K562 (cell line): ENCODE measurements at regions not wholly inside any gene's neighbourhood (a gene's known extent, or its start where the extent isn't known, plus 50 kb on each side); places are given as distances from the start of the nearest gene placed in this dataset.

ENCODE experiments used
- ATAC-seq: fragments of 200-7000 bp; cut with Tn5 transposase; 3 replicates; pipeline ENCODE4 v1.9.1; 2020; ENCODE audit warnings: moderate library complexity
- BruUV-seq: library from RNA; stranded (reverse); fragments of 400-500 nt; replicated peaks from 2 replicates; lab custom pipeline; 2021; lab: Mats Ljungman, UMichigan
- CTCF ChIA-PET: fragments of 300-600 bp; formaldehyde crosslinking; extraction: SDS; loops from one replicate; lab custom pipeline; 2021; ENCODE audit warnings: low intra/inter-chr PET ratio; lab: Yijun Ruan, JAX
- POLR2A ChIA-PET: fragments of 300-600, 350-650 bp; sonication (Branson Sonifier 250); formaldehyde crosslinking; extraction: SDS; loops from one replicate; lab custom pipeline; 2021; ENCODE audit warnings: antibody characterized with exemption, inconsistent platforms; lab: Yijun Ruan, JAX
- DNase-seq, 4 experiments: peaks; one replicate each; pipeline versions ENCODE4 v3.0.0 to v3.0.0-alpha.2; 2011 to 2018; ENCODE audit warnings: low spot score in 3 of 4, mixed read lengths in 3 of 4; ENCODE audit errors: extremely low read depth in 1 of 4
- FAIRE-seq: peaks from 2 replicates; lab custom pipeline; 2011; peaks lifted over from hg19 to GRCh38; lab: Jason Lieb, UNC
- H2AFZ ChIP-seq: 2 replicates; pipeline ENCODE4 v1.6.0; 2011; ENCODE audit warnings: low read depth, low read length, control low read depth, inconsistent platforms
- H3K27ac ChIP-seq: fragments of 200-600 bp; 3 replicates; pipeline ENCODE4 v1.8.0; 2011; ENCODE audit warnings: low read depth, mild to moderate bottlenecking, control low read depth, inconsistent platforms, low read length, moderate library complexity, mixed read lengths; ENCODE audit errors: extremely low read depth
- H3K27me3 ChIP-seq, 2 experiments: fragments of 300-600 bp in 1 of 2; 2 replicates in 1 of 2; 3 replicates in 1 of 2; pipeline versions ENCODE4 v1.6.0 to v1.8.0; 2011; ENCODE audit warnings: inconsistent platforms in 2 of 2, low read length in 2 of 2, mild to moderate bottlenecking in 1 of 2, mixed read lengths in 1 of 2, moderate library complexity in 1 of 2; ENCODE audit not compliant: control insufficient read depth in 2 of 2, insufficient read depth in 2 of 2
- H3K36me3 ChIP-seq: fragments of 300-600 bp; 3 replicates; pipeline ENCODE4 v1.8.0; 2011; ENCODE audit warnings: mild to moderate bottlenecking, low read length, inconsistent platforms; ENCODE audit not compliant: control insufficient read depth, insufficient read depth
- H3K4me1 ChIP-seq, 2 experiments: fragments of 200-600 bp in 1 of 2; replicated peaks in 1 of 2; 2 replicates in 1 of 2; 3 replicates in 1 of 2; pipeline versions ENCODE4 v1.5.1 to v1.8.0; 2011; ENCODE audit warnings: inconsistent platforms in 2 of 2, low read length in 2 of 2, mild to moderate bottlenecking in 1 of 2, mixed read lengths in 1 of 2, moderate library complexity in 1 of 2; ENCODE audit not compliant: control insufficient read depth in 2 of 2, insufficient read depth in 2 of 2
- H3K4me2 ChIP-seq: 2 replicates; pipeline ENCODE4 v1.6.1; 2011; ENCODE audit warnings: low read length, control low read depth, inconsistent platforms, mixed read lengths; ENCODE audit not compliant: insufficient read depth
- H3K4me3 ChIP-seq: fragments of 200-600 bp; sonication (generic), shearing (Covaris generic); 2 replicates; pipeline ENCODE4 v1.5.1; 2016; ENCODE audit warnings: control low read depth, inconsistent platforms
- H3K79me2 ChIP-seq: fragments of 200-600 bp; 3 replicates; pipeline ENCODE4 v1.8.0; 2011; ENCODE audit warnings: low read length, inconsistent platforms; ENCODE audit not compliant: control insufficient read depth, insufficient read depth
- H3K9ac ChIP-seq, 2 experiments: 2 replicates each; pipeline versions ENCODE4 v1.6.0 to v1.6.1; 2011; ENCODE audit warnings: low read depth in 2 of 2, low read length in 2 of 2, control low read depth in 1 of 2, inconsistent platforms in 1 of 2, mild to moderate bottlenecking in 1 of 2, mixed read lengths in 1 of 2; ENCODE audit not compliant: insufficient read depth in 1 of 2
- H3K9me1 ChIP-seq: one replicate; pipeline ENCODE4 v1.6.0; 2011; ENCODE audit warnings: inconsistent platforms, mild to moderate bottlenecking, low read length, moderate library complexity; ENCODE audit not compliant: control insufficient read depth, insufficient read depth
- H3K9me3 ChIP-seq: replicated peaks from 2 replicates; pipeline ENCODE4 v1.5.1; 2011; ENCODE audit warnings: low read depth, low read length, inconsistent platforms; ENCODE audit not compliant: control insufficient read depth, insufficient read depth
- H4K20me1 ChIP-seq: replicated peaks from 2 replicates; pipeline ENCODE4 v1.6.1; 2011; ENCODE audit warnings: low read length, inconsistent platforms, mixed read lengths; ENCODE audit not compliant: control insufficient read depth, insufficient read depth
- CREM ChIP-seq: IDR thresholded peaks from 2 replicates; pipeline ENCODE4 v1.6.1; 2014; ENCODE audit warnings: antibody characterized with exemption, low read depth
- E2F3 ChIP-seq: fragments of 250-450 bp; sonication (Bioruptor Pico); IDR thresholded peaks from 2 replicates; pipeline ENCODE4 v1.4.0; 2020; ENCODE audit warnings: mild to moderate bottlenecking
- ELF4 ChIP-seq: fragments of 450-650 bp; formaldehyde crosslinking; IDR thresholded peaks from 2 replicates; pipeline ENCODE4 v1.4.0; 2022; ENCODE audit warnings: missing genetic modification characterization
- MXD1 ChIP-seq: fragments of 250-450 bp; sonication (Bioruptor Pico); IDR thresholded peaks from 2 replicates; pipeline ENCODE4 v1.8.0; 2021; ENCODE audit warnings: borderline replicate concordance, mild to moderate bottlenecking, moderate library complexity; ENCODE audit not compliant: poor library complexity, severe bottlenecking
- NFE2 ChIP-seq: IDR thresholded peaks from 2 replicates; pipeline ENCODE4 v1.6.1; 2014; ENCODE audit warnings: antibody characterized with exemption, low read depth
- PURB ChIP-seq: sonication (generic); formaldehyde crosslinking; IDR thresholded peaks from 2 replicates; pipeline ENCODE4 v1.9.0; 2021; ENCODE audit warnings: low read depth, mild to moderate bottlenecking, missing genetic modification reagents
- RAD51 ChIP-seq: fragments of 450-650 bp; IDR thresholded peaks from 2 replicates; pipeline ENCODE4 v1.7.1; 2016; ENCODE audit warnings: low read depth, mild to moderate bottlenecking, borderline replicate concordance
- SRSF1 ChIP-seq: fragments of 200-400 bp; formaldehyde crosslinking; IDR thresholded peaks from 2 replicates; pipeline ENCODE4 v1.6.1; 2017; ENCODE audit warnings: mild to moderate bottlenecking, low read depth, low read length, moderate library complexity
- ZBTB26 ChIP-seq: fragments of 450-650 bp; formaldehyde crosslinking; IDR thresholded peaks from 2 replicates; pipeline ENCODE4 v1.4.0; 2022; ENCODE audit warnings: missing genetic modification characterization
- ZNF699 ChIP-seq: fragments of 250-450 bp; sonication (Bioruptor Pico); IDR thresholded peaks from 2 replicates; pipeline ENCODE4 v1.8.0; 2021; ENCODE audit warnings: mild to moderate bottlenecking, moderate library complexity; ENCODE audit not compliant: insufficient replicate concordance
- WGBS: fragments of 100-300 bp; shearing (Covaris generic); methylation state at CpG from one replicate; pipeline ENCODE4 v1.1.6; 2016; ENCODE audit warnings: low coverage, mixed read lengths; ENCODE audit not compliant: insufficient coverage; ENCODE audit errors: missing lambda C conversion rate; 5-methylcytosine and 5-hydroxymethylcytosine counted together
- in situ Hi-C: fragments of 300-500 bp; cut with MboI; formaldehyde crosslinking; loops from 4 replicates; pipeline ENCODE4 v1.15.0; 2018; ENCODE audit warnings: inconsistent platforms, mixed read lengths
- intact Hi-C: fragments of 100-400 bp; cut with micrococcal nuclease; formaldehyde crosslinking; loops from 2 replicates; pipeline ENCODE4 v1.14.2; 2022

GRCh38 chr15:95113041-95113440 lies 881.7 kb downstream of the MCTP2 start:
- H3K9me1 ChIP-seq: no peaks in the 10 kb centered on the region
- FAIRE-seq (no peak), DNase-seq (no peak), ATAC-seq (no peak)
- in situ Hi-C loops (no loop called here), intact Hi-C loops (no loop called here)
- ChIA-PET POLR2A (no interaction called here), CTCF (no interaction called here)
- no TSS peak for BruUV-seq
- no peak overlapping the region for H3K27ac ChIP-seq
- no peak overlapping the region for H3K9ac ChIP-seq
- H3K4me3 ChIP-seq: no peak overlapping the region
- H3K4me1 ChIP-seq: no peaks in the 10 kb centered on the region
- no peaks in the 10 kb centered on the region; the same call in 2 of the 3 replicates for H3K36me3 ChIP-seq
- no peak overlapping the region for H3K4me2 ChIP-seq
- H3K27me3 ChIP-seq: no peaks in the 10 kb centered on the region
- no peak for TF ChIP-seq ZNF699 (CRISPR knock-in tag)
- no peak for TF ChIP-seq CREM
- TF ChIP-seq ELF4 (CRISPR knock-in tag): no peak
- no peak for TF ChIP-seq RAD51
- TF ChIP-seq MXD1 (CRISPR knock-in tag): no peak
- H3K9me3 ChIP-seq: no peaks in the 10 kb centered on the region
- no peaks in the 10 kb centered on the region for H3K79me2 ChIP-seq
- WGBS: 89% methylated on average over 1 of the region's 1 CpG
- H2AFZ ChIP-seq: no peak overlapping the region
- no peaks in the 10 kb centered on the region for H4K20me1 ChIP-seq

- ChIA-PET POLR2A (no interaction called here), CTCF (no interaction called here)
- WGBS: 66% methylated on average over 4 of the region's 4 CpGs
- FAIRE-seq: no peak
- no peak overlapping the region for H3K27ac ChIP-seq
- intact Hi-C loops: no loop called here
- H3K4me3 ChIP-seq: no peak overlapping the region
- no peak overlapping the region for H2AFZ ChIP-seq
- no peaks in the 10 kb centered on the region for H3K36me3 ChIP-seq
- H3K4me1 ChIP-seq: no peaks in the 10 kb centered on the region
- ATAC-seq: no peak
- TF ChIP-seq NFE2 (no peak), ZBTB26 (no peak), E2F3 (CRISPR knock-in tag) (no peak), PURB (CRISPR knock-in tag) (no peak), SRSF1 (no peak)
- H4K20me1 ChIP-seq: no peaks in the 10 kb centered on the region
- H3K9ac ChIP-seq: no peak overlapping the region
- H3K79me2 ChIP-seq: no peaks in the 10 kb centered on the region
- no peaks in the 10 kb centered on the region for H3K9me1 ChIP-seq
- no peak for DNase-seq
- BruUV-seq: no TSS peak
- no peak overlapping the region for H3K4me2 ChIP-seq
- no peaks in the 10 kb centered on the region for H3K9me3 ChIP-seq
- in situ Hi-C loops: no loop called here
- H3K27me3 ChIP-seq: no peaks in the 10 kb centered on the region
Measured at GRCh38 chr15:95119041-95119610, 887.8 kb downstream of the MCTP2 start.
